Stimulated activated CD8-positive, alpha-beta memory T cell treated with anti-CD3 and anti-CD28 coated beads, Interleukin-7, amount 100 ng/mL, for 48 hours (primary cell): ENCODE measurements at regions not wholly inside any gene's neighbourhood (a gene's known extent, or its start where the extent isn't known, plus 50 kb on each side); places are given as distances from the start of the nearest gene placed in this dataset.
A peak's percentile ranks its signal among the peaks of the same experiment; 100 is the strongest.
"Not testable (repeated sequence)": the region's sequence is repeated elsewhere in the genome, so short reads cannot be mapped to it uniquely, and the experiment has no call there.

Experiments
- DNase-seq, 2 donors: peaks; one replicate each; pipeline ENCODE4 v3.0.0-alpha.2; 2020; ENCODE audit warnings: low read depth in 1 of 2; ENCODE audit errors: extremely low read depth in 1 of 2

- DNase-seq = peak; percentile 19 to 28
Measured at GRCh38 chr7:131688738-131689661, 132.6 kb upstream of the PODXL start.

DNA sequence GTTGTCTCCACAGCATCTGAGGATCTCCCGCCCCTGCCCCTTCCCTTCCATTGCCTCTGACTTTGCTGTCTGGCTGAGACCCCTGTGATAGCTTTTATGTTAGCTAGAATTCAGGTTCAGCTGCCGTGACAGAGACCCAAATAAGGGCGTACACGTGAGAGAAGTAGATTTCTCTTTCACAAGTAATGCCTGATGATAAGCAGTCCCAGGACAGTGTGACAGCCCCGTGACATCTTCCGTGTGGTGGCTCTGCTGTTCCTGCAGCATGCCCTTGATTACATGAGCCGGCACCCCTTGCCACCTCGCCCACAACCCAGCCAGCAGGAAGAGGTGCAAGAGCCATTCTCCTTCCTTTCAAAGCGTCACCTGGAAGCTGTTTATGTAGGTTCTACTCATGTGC is 130.9 kb upstream of the PODXL start:
- DNase-seq = no peak

- no peak for DNase-seq
Measured at GRCh38 chr7:131686833-131687232, 130.4 kb upstream of the PODXL start.

DNA sequence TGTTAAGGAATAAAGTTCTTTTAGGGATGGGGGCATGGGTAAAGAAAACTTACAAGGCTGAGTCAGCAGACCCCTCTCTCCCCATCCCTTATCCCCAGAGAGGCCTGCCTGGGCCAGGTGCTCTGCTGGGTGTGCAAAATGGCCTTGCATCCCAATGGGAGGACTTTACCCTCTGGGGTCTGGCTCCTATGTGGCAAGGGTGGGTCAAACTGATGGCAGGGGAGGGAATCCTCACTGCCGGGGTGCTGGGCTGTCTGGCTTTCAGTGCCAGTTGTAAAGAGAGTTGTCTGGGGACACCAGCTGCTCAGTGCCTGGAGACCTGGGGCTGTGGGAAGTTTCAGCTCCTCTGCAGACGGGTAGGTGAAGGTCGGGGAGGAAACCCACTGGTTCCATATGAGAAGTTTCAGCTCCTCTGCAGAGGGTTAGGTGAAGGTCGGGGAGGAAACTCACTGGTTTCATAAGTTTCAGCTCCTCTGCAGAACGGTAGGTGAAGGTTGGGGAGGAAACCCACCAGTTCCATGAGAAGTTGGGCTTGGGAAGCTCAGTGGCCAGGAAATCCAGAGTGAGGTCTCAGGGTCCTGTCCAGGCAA is 127.2 kb upstream of the PODXL start:
- DNase-seq = no peak

DNA sequence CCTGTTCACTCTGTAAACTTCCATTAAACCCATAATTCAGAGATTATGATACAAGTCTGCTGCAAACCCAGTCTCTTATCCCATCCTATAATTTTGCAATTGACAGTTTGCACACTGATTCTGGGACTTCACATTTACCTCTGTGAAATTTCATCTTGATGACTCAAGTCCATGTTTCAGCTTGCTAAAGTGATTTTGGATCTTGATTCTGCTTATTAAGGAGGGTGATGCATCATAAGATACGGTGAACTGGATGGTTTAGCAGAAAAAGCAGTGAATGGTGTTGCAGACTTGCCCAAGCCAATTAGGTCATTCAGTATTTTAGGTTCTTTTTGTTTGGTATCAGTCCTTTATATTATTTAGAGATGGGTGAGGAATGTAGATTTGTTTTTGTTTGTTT is 125.5 kb upstream of the PODXL start:
- no peak for DNase-seq

GRCh38 chr7:131679071-131679470 is 122.6 kb upstream of the PODXL start:
- not testable (repeated sequence) for DNase-seq

DNA sequence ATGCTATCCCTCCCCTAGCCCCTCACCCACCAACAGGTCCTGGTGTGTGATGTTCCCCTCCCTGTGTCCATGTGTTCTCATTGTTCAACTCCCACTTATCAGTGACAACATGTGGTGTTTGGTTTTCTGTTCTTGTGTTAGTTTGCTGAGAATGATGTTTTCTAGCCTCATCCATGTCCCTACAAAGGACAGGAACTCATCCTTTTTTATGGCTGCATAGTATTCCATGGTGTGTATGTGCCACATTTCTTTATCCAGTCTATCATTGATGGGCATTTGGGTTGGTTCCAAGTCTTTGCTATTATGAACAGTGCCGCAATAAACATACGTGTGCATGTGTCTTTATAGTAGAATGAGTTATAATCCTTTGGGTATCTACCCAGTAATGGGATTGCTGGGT is 120.4 kb upstream of the PODXL start:
- DNase-seq = not testable (repeated sequence)

DNA sequence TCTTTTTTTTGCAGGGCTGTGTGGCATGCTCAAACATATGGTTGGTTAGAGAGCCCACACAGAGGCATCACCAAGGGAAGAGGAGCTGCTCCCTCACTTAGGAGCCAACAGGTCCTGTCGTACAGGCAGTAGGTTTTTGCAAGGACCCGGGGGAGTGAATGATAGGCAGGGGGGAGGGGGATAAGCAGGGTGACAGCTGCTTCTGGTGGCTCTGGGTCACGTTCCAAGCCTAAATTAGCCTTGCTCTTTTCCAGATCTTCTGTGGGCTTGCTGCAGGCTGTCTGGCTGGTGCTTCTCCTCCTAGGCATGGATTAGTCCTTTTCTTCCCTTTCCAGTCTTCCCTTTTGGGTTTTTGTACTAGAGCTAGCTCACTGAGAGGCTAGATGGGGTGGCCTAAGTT is 117.7 kb upstream of the PODXL start:
- DNase-seq = no peak

GRCh38 chr7:131673576-131673975 is 117.1 kb upstream of the PODXL start:
- no peak for DNase-seq

GRCh38 chr7:131670406-131670805 is 114.0 kb upstream of the PODXL start:
- DNase-seq = no peak

DNA sequence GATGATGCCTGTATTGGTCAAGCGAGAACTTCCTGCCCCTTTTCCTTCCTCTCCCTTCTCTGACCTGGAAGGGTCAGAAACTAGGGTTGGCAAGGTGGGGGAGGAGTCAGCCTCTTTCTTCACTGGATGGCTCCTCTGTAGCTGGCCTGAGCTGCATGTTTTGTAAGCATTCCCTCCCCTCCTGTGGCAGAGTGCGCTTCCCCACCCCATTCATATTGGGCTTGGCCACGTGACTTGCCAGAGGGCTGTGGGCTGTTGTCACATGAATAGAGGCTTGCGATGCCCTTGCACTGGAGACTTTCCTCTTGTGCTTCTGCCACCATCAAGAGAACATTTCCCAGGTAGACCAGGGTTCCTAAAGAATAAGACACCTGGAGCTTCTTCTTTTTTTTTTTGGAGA is 111.3 kb upstream of the PODXL start:
- no peak for DNase-seq

DNA sequence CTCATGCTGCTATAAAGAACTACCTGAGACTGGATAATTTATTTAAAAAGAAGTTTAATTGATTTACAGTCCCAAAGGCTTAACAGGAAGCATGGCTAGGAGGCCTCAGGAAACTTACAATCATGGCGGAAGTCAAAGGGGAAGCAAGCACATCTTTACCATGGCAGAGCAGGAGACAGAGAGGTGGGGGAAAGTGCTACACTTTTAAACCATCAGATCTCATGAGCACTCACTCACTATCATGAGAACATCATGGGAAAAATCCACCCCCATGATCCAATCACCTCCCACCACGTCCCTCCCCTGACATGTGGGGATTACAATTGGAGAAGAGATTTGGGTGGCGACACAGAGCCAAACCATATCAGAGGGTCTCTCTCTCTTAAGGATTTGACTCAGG is 108.6 kb upstream of the PODXL start:
- no peak for DNase-seq

DNA sequence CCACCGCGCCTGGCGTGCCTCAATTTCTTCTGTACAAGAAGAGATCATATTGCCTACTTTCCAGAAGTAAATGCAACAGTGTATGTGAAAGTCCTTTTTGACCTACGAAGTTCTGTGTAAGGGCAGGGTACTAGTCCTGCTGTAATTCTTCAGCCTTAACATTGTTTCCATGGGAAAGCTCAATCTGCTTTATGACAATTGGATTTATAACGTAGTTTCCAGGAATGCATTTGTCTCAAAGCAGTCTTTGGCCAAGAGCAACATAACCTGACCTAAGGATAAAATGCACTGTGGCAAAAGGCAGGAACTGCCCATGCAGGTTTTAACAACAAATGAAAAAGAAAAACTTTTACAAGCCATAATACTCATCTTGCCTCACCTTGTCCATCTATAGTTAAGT is 108.1 kb upstream of the PODXL start:
- DNase-seq = no peak

DNA sequence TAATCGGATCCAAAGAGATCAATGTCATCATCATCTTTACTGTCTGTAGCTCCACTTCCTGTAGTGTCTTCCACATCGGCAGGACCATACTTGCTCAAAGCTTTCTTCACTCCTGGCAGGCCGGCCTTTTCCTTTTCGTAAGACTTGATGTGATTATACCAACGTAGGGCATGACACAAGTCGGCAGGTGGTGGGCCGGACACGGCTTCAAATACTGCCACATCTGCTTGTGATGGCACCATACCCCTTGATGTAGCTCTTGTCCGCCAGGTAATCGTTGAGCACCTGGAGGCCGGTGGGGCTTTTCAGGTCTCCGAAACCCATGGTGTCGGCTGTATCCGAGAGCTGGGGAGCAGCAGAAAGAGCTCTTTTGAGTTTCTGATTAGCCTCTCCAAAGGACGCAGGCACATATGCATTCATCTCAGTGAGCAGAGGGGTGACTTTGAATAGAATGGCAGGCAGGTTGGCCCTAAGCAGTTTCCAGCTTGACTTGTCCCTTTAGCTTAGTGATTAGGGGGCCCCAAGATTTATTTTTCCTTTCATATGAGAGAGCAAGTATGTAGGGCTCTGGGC is 106.0 kb upstream of the PODXL start:
- DNase-seq = not testable (repeated sequence)

DNA sequence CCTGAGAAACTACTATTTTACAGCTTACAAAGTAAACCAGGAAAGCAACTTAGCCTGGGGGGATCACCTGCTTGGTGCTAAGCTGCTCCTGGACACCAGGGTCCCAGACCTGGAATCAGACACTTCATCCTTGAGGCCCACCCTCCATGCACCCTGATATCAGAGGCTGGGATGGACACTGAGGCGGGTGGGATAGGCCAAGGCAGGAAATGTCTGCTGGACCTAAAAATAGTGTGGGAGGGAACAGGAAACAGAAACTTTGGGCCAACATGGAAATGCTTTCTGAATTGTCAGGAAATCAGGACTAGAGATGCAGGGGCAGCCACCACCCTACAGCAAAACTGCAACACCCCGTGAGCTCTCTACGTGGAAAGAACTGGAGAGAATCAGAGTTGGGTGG is 101.5 kb upstream of the PODXL start:
- DNase-seq = no peak

DNA sequence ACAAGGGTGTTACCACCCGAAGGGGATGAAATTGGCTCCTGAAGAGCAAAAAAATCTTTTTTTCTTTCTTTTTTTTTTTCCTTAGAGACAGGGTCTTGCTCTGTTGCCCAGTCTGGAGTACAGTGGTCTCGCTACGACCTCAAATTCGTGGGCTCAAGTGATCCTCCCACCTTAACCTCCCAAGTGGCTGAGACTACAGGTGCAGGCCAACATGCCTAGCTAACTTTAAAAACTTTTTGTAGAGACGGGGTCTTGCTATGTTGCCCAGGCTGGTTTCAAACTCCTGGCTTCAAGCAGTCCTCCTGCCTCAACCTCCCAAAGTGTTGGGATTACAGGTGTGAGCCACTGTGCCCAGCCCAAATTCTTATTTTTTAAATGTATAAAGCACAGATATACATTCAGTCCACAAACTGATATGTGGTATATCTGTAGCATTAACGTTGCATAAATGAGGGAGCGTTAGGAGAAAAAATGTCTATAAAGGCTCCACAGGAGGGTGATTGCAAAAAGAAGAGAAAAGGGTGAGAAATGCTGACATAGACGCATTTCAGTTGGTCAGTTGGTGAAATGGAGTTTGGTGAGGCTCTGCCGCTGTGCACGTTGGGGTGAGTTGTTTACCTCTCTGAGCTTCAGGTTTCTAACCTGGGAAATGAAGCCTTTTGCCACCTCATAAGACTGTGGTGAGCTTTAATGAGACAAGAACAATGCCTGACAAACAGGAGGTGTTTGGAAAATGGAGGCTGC is 100.7 kb upstream of the PODXL start:
- DNase-seq = no peak

DNA sequence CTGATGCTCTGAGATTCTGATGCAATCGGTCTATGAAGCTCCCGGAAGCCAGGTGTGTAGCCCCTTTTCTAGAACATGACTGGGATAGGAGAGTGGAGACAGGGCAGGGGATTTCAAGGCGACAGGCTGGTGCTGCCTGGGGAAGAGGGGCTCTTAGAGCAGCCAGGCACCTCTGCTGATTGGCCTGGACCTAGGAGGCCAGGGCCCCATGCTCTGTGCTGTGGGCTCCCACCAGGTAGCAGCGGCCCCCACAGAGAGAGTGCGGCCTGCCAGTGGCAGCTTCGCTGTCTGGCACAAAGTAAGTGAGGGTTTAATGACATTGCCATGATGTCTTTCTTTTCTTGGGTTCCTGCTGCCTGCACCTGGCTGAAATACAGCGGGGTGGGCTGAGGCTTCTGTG is 99.4 kb upstream of the PODXL start:
- DNase-seq = no peak

GRCh38 chr7:131655447-131655846 is 99.0 kb upstream of the PODXL start:
- DNase-seq = no peak

DNA sequence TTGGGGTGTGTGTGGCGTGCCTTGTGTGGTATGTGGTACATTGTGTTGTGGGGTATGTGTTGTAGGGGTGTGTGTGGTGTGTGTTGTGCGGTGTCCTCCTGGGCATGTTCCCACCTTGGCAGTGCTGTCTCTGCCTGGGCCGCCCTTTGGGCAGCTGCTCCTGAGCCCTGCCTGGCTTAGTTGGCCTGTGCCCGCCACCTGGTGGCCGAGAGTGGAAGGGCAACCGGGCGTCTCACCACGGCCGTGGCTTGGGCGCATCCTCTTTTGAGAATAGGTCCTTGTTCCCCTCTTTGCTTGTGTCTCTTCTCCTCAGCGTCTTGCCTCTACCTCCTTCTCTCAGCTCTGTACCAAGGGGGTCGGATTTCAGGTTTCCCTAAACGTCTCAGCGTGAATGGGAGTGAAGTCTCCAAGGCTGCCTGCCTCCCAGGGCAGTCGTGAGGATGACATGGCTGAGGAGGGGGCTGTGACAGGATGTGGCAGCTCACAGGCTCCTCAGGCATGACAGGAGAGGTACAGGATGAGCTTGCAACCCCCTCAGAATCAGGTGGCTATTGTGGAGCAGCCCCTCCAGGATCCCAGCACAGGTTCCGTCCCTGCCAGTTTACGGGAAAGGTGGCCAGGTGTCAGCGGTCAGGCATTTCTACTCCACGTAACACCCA is 98.4 kb upstream of the PODXL start:
- DNase-seq = peak; percentile 55 to 59

DNA sequence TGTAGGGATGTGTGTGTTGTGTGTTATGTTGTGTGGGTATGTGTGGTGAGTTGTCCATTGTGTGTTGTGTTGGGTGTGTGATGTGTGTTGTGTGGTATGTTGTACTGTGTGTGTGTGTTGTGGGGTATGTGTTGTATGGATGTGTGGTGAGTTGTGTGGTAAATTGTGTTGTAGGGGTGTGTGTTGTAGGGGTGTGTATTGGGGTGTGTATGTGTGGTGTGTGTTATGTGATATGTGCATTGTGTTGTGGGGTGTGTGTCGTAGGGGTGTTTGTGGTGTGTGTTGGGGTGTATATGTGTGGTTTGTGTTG is 97.8 kb upstream of the PODXL start:
- no peak for DNase-seq
